IMR-90 (cell line): ENCODE measurements at regions not wholly inside any gene's neighbourhood (a gene's known extent, or its start where the extent isn't known, plus 50 kb on each side); places are given as distances from the start of the nearest gene placed in this dataset.

Experiments used
- ATAC-seq: fragments of 200-7000 bp; cut with Tn5 transposase; 2 replicates; pipeline ENCODE4 v1.9.1; 2020; ENCODE audit warnings: low read depth, mild to moderate bottlenecking, moderate library complexity
- BruUV-seq: library from RNA; stranded (reverse); fragments of 400-500 nt; replicated peaks from 2 replicates; lab custom pipeline; 2021; lab: Mats Ljungman, UMichigan
- CTCF ChIA-PET: fragments of 300-600 bp; formaldehyde crosslinking; extraction: SDS; loops from one replicate; lab custom pipeline; 2021; ENCODE audit warnings: antibody characterized with exemption; lab: Yijun Ruan, JAX
- POLR2A ChIA-PET: fragments of 300-600 bp; sonication (Branson Sonifier 250); formaldehyde crosslinking; loops from one replicate; lab custom pipeline; 2022; ENCODE audit warnings: antibody characterized with exemption; ENCODE audit not compliant: unreplicated experiment; lab: Charles Lee
- DNase-seq: peaks from one replicate; pipeline ENCODE4 v3.0.0; 2013
- H2AFZ ChIP-seq: replicated peaks from 2 replicates; pipeline ENCODE3; 2013; ENCODE audit warnings: low read length, mild to moderate bottlenecking; ENCODE audit not compliant: poor library complexity
- H2AK5ac ChIP-seq: 2 replicates; pipeline ENCODE4 v1.6.1; 2013; ENCODE audit warnings: low read depth, low read length, inconsistent platforms
- H2AK9ac ChIP-seq: replicated peaks from 2 replicates; pipeline ENCODE3; 2013; ENCODE audit warnings: mild to moderate bottlenecking, low read depth, low read length, moderate library complexity; ENCODE audit not compliant: poor library complexity
- H2BK120ac ChIP-seq: 2 replicates; pipeline ENCODE4 v1.6.1; 2013; ENCODE audit warnings: low read depth, low read length, inconsistent platforms
- H2BK15ac ChIP-seq: 3 replicates; pipeline ENCODE4 v1.6.1; 2013; ENCODE audit warnings: low read depth, low read length, inconsistent platforms
- H2BK20ac ChIP-seq: 2 replicates; pipeline ENCODE4 v1.6.1; 2013; ENCODE audit warnings: low read depth, mild to moderate bottlenecking, inconsistent platforms, low read length, moderate library complexity
- H2BK5ac ChIP-seq: 2 replicates; pipeline ENCODE4 v1.6.1; 2013; ENCODE audit warnings: mild to moderate bottlenecking, low read depth, low read length, inconsistent platforms; ENCODE audit not compliant: poor library complexity, severe bottlenecking
- H3K14ac ChIP-seq: replicated peaks from 2 replicates; pipeline ENCODE4 v1.6.1; 2013; ENCODE audit warnings: low read depth, low read length, inconsistent platforms
- H3K18ac ChIP-seq: 2 replicates; pipeline ENCODE4 v1.6.1; 2013; ENCODE audit warnings: low read depth, low read length, control low read depth
- H3K23ac ChIP-seq: 2 replicates; pipeline ENCODE4 v1.6.1; 2013; ENCODE audit warnings: low read depth, low read length, inconsistent platforms
- H3K27ac ChIP-seq: 2 replicates; pipeline ENCODE4 v1.5.1; 2013; ENCODE audit warnings: mild to moderate bottlenecking, control low read depth, low read length; ENCODE audit not compliant: insufficient read depth
- H3K27me3 ChIP-seq: 2 replicates; pipeline ENCODE4 v1.6.1; 2013; ENCODE audit warnings: low read length; ENCODE audit not compliant: control insufficient read depth, insufficient read depth
- H3K36me3 ChIP-seq: 2 replicates; pipeline ENCODE4 v1.6.1; 2013; ENCODE audit warnings: low read length, mixed read lengths; ENCODE audit not compliant: control insufficient read depth, insufficient read depth
- H3K4ac ChIP-seq: 2 replicates; pipeline ENCODE4 v1.6.1; 2013; ENCODE audit warnings: low read depth, low read length, inconsistent platforms
- H3K4me1 ChIP-seq: 2 replicates; pipeline ENCODE4 v1.6.1; 2013; ENCODE audit warnings: low read length, mixed read lengths; ENCODE audit not compliant: control insufficient read depth, insufficient read depth
- H3K4me2 ChIP-seq: 2 replicates; pipeline ENCODE4 v1.6.1; 2013; ENCODE audit warnings: low read depth, mild to moderate bottlenecking, control low read depth, low read length, moderate library complexity
- H3K4me3 ChIP-seq: 2 replicates; pipeline ENCODE4 v1.5.1; 2013; ENCODE audit warnings: low read depth, mild to moderate bottlenecking, control low read depth, low read length, moderate library complexity; ENCODE audit not compliant: insufficient read depth
- H3K56ac ChIP-seq: 2 replicates; pipeline ENCODE4 v1.6.1; 2013; ENCODE audit warnings: low read length, inconsistent platforms; ENCODE audit not compliant: insufficient read depth; ENCODE audit errors: extremely low read depth
- H3K79me1 ChIP-seq, 2 experiments: 2 replicates each; pipeline ENCODE4 v1.6.1; 2013; ENCODE audit warnings: low read length in 2 of 2, inconsistent platforms in 1 of 2, low read depth in 1 of 2
- H3K9ac ChIP-seq: 2 replicates; pipeline ENCODE4 v1.6.1; 2013; ENCODE audit warnings: low read depth, low read length, control low read depth
- H3K9me1 ChIP-seq: 2 replicates; pipeline ENCODE4 v1.6.1; 2013; ENCODE audit warnings: low read length, inconsistent platforms; ENCODE audit not compliant: insufficient read depth
- H3K9me3 ChIP-seq: 2 replicates; pipeline ENCODE4 v1.6.1; 2013; ENCODE audit warnings: low read length; ENCODE audit not compliant: control insufficient read depth, insufficient read depth
- H4K20me1 ChIP-seq: 2 replicates; pipeline ENCODE4 v1.6.1; 2013; ENCODE audit warnings: low read length, inconsistent platforms; ENCODE audit not compliant: insufficient read depth
- H4K5ac ChIP-seq: 2 replicates; pipeline ENCODE4 v1.6.1; 2013; ENCODE audit warnings: mild to moderate bottlenecking, low read depth, low read length, control low read depth
- H4K8ac ChIP-seq, 2 experiments: 2 replicates each; pipeline ENCODE4 v1.6.1; 2013; ENCODE audit warnings: low read depth in 2 of 2, low read length in 2 of 2, control low read depth in 1 of 2, inconsistent platforms in 1 of 2
- H4K91ac ChIP-seq: 2 replicates; pipeline ENCODE4 v1.6.1; 2013; ENCODE audit warnings: low read depth, low read length, inconsistent platforms; ENCODE audit not compliant: insufficient read depth
- BHLHE40 ChIP-seq: fragments of 150-350 bp; IDR thresholded peaks from 2 replicates; pipeline ENCODE4 v1.6.1; 2016; ENCODE audit warnings: mild to moderate bottlenecking, low read depth, low read length
- CEBPB ChIP-seq: IDR thresholded peaks from 2 replicates; pipeline ENCODE4 v1.6.1; 2012; ENCODE audit warnings: low read depth, low read length, improper control_type of control experiment
- CHD1 ChIP-seq: IDR thresholded peaks from 2 replicates; pipeline ENCODE4 v1.6.1; 2012; ENCODE audit warnings: low read depth, low read length, improper control_type of control experiment
- MAFK ChIP-seq: IDR thresholded peaks from 2 replicates; pipeline ENCODE4 v1.6.1; 2012; ENCODE audit warnings: low read depth, low read length, improper control_type of control experiment
- MXI1 ChIP-seq: IDR thresholded peaks from 2 replicates; pipeline ENCODE4 v1.6.1; 2012; ENCODE audit warnings: low read depth, mild to moderate bottlenecking, low read length, moderate library complexity, borderline replicate concordance
- NFE2L2 ChIP-seq: fragments of 150-350 bp; IDR thresholded peaks from 2 replicates; pipeline ENCODE4 v1.6.1; 2016; ENCODE audit warnings: low read depth, mild to moderate bottlenecking, low read length
- POLR2A ChIP-seq: IDR thresholded peaks from 2 replicates; pipeline ENCODE4 v1.6.1; 2012; ENCODE audit warnings: mild to moderate bottlenecking, low read depth, low read length
- RAD21 ChIP-seq: IDR thresholded peaks from 2 replicates; pipeline ENCODE4 v1.6.1; 2012; ENCODE audit warnings: low read length, improper control_type of control experiment
- RCOR1 ChIP-seq: IDR thresholded peaks from 2 replicates; pipeline ENCODE4 v1.6.1; 2012; ENCODE audit warnings: mild to moderate bottlenecking, low read length, improper control_type of control experiment; ENCODE audit not compliant: insufficient replicate concordance
- RFX5 ChIP-seq: IDR thresholded peaks from 2 replicates; pipeline ENCODE4 v1.8.0; 2012; ENCODE audit warnings: low read depth, mild to moderate bottlenecking, low read length, moderate library complexity
- SMC3 ChIP-seq: fragments of 150-350 bp; IDR thresholded peaks from 2 replicates; pipeline ENCODE4 v1.6.1; 2016; ENCODE audit warnings: low read depth, mild to moderate bottlenecking, antibody characterized with exemption, low read length, moderate library complexity
- WGBS, 2 experiments: methylation state at CpG; one replicate each; pipeline versions ENCODE4 v1.1.5 to v1.1.7; 2013; ENCODE audit warnings: missing lambda C conversion rate in 2 of 2; ENCODE audit not compliant: insufficient read length in 1 of 2; ENCODE audit errors: extremely low coverage in 2 of 2; 5-methylcytosine and 5-hydroxymethylcytosine counted together
- dilution Hi-C: fragments of 300-500 bp; cut with HindIII; formaldehyde crosslinking; loops from one replicate; pipeline ENCODE4 v1.14.3; 2018; ENCODE audit warnings: low sequenced_read_pairs; ENCODE audit not compliant: unreplicated experiment
- in situ Hi-C: fragments of 300-500 bp; cut with MboI; formaldehyde crosslinking; loops from 3 replicates; pipeline ENCODE4 v1.14.3; 2019; ENCODE audit warnings: low sequenced_read_pairs, inconsistent platforms, mixed read lengths
- intact Hi-C: fragments of 100-400 bp; cut with micrococcal nuclease; formaldehyde crosslinking; loops from 2 replicates; pipeline ENCODE4 v1.10.0; 2022
- TF ChIP-seq, protein P1 (sequence below): fragments of 150-350 bp; IDR thresholded peaks from 2 replicates; pipeline ENCODE4 v1.6.1; 2016; ENCODE audit warnings: low read depth, mild to moderate bottlenecking, low read length, moderate library complexity, borderline replicate concordance
- TF ChIP-seq, protein P2 (sequence below): fragments of 150-350 bp; IDR thresholded peaks from 2 replicates; pipeline ENCODE4 v1.6.1; 2017; ENCODE audit warnings: mild to moderate bottlenecking, antibody characterized with exemption, low read length, low read depth

DNA sequence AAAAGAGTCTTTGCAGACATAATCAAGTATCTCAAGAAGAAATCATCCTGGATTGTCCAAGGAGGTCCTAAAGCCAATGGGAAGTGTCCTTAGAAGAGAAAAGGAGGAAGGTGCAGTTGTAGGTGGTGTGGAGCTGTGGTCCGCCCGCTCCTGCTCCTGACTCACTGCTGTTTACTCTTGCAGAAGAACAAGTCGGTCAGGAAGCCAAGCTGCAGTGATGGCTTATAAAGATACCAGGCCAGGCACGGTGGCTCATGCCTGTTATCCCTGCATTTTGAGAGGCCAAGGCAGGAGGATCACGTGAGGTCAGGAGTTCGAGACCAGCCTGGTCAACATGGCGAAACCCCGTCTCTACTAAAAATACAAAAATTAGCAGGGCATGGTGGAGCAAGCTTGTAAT lies 66.4 kb upstream of the ATP6AP2 start:
- no peak overlapping the region for H4K91ac ChIP-seq

More for the DNA sequence above, 66.4 kb upstream of the ATP6AP2 start:
- Histone ChIP-seq H4K8ac (no peak overlapping the region), H3K4me2 (no peak overlapping the region), H2AFZ (no peak overlapping the region), H3K9me3 (peaks cover 1% of the 10 kb centered on the region; the same call in 1 of the 2 replicates), H3K23ac (no peak overlapping the region), H4K20me1 (no peaks in the 10 kb centered on the region), H2BK15ac (no peak overlapping the region), H3K79me1 (no peaks in the 10 kb centered on the region), H3K56ac (no peak overlapping the region), H3K27me3 (peaks cover 17% of the 10 kb centered on the region), H3K4ac (no peak overlapping the region), H2BK20ac (no peak overlapping the region), H3K9me1 (no peaks in the 10 kb centered on the region), H3K4me3 (no peak overlapping the region), H3K27ac (no peak overlapping the region), H3K18ac (no peak overlapping the region), H2AK5ac (no peak overlapping the region), H3K36me3 (no peaks in the 10 kb centered on the region), H3K9ac (no peak overlapping the region), H2BK5ac (no peak overlapping the region), H2BK120ac (no peak overlapping the region), H2AK9ac (no peak overlapping the region), H3K4me1 (no peaks in the 10 kb centered on the region), H4K5ac (no peak overlapping the region), H3K14ac (no peak overlapping the region)
- CTCF ChIA-PET: no interaction called here
- POLR2A ChIA-PET: no interaction called here
- DNase-seq (no peak), ATAC-seq (no peak)
- TF ChIP-seq, protein P1, sequence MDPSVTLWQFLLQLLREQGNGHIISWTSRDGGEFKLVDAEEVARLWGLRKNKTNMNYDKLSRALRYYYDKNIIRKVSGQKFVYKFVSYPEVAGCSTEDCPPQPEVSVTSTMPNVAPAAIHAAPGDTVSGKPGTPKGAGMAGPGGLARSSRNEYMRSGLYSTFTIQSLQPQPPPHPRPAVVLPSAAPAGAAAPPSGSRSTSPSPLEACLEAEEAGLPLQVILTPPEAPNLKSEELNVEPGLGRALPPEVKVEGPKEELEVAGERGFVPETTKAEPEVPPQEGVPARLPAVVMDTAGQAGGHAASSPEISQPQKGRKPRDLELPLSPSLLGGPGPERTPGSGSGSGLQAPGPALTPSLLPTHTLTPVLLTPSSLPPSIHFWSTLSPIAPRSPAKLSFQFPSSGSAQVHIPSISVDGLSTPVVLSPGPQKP: no peak
- TF ChIP-seq CEBPB (no peak), RAD21 (no peak), NFE2L2 (no peak), RCOR1 (no peak), MAFK (no peak), BHLHE40 (no peak), POLR2A (no peak), CHD1 (no peak), SMC3 (no peak), MXI1 (no peak), RFX5 (no peak)
- TF ChIP-seq, protein P2, sequence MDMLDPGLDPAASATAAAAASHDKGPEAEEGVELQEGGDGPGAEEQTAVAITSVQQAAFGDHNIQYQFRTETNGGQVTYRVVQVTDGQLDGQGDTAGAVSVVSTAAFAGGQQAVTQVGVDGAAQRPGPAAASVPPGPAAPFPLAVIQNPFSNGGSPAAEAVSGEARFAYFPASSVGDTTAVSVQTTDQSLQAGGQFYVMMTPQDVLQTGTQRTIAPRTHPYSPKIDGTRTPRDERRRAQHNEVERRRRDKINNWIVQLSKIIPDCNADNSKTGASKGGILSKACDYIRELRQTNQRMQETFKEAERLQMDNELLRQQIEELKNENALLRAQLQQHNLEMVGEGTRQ: no peak
- in situ Hi-C loops (no loop called here), intact Hi-C loops (no loop called here), dilution Hi-C loops (no loop called here)
- no TSS peak for BruUV-seq
- 72% methylated on average over 4 of the region's 8 CpGs; no CpG with 5 or more reads in 1 of the 2 experiments for WGBS, 2 experiments
